HG02938 (cell line): ENCODE measurements at regions not wholly inside any gene's neighbourhood (a gene's known extent, or its start where the extent isn't known, plus 50 kb on each side); places are given as distances from the start of the nearest gene placed in this dataset.

ENCODE experiments used
- ATAC-seq: cut with Tn5 transposase; IDR thresholded peaks from one replicate; pipeline ENCODE4 v1.9.1; 2021; ENCODE audit warnings: mild to moderate bottlenecking, moderate library complexity; ENCODE audit not compliant: unreplicated experiment

GRCh38 chr7:116083796-116084195 lies 53.2 kb upstream of the TFEC start:
- no peak for ATAC-seq

GRCh38 chr7:116086547-116087045 lies 56.0 kb upstream of the TFEC start:
- no peak for ATAC-seq

- no peak for ATAC-seq
Measured at GRCh38 chr7:116087291-116087690, 56.7 kb upstream of the TFEC start.

- ATAC-seq: no peak
Measured at GRCh38 chr7:116087984-116088383, 57.4 kb upstream of the TFEC start.

- no peak for ATAC-seq
Measured at GRCh38 chr7:116089293-116089692, 58.7 kb upstream of the TFEC start.

GRCh38 chr7:116093516-116094301 lies 63.1 kb upstream of the TFEC start:
- no peak for ATAC-seq

- ATAC-seq: no peak
Measured at GRCh38 chr7:116095396-116095795, 64.8 kb upstream of the TFEC start.

GRCh38 chr7:116097365-116098009 lies 66.9 kb upstream of the TFEC start:
- ATAC-seq: no peak

GRCh38 chr7:116098175-116098574 lies 67.6 kb upstream of the TFEC start:
- no peak for ATAC-seq

- ATAC-seq: no peak
Measured at GRCh38 chr7:116100626-116101025, 70.1 kb upstream of the TFEC start.

- no peak for ATAC-seq
Measured at GRCh38 chr7:116101704-116102103, 71.1 kb upstream of the TFEC start.

GRCh38 chr7:116111475-116111874 lies 80.9 kb upstream of the TFEC start:
- no peak for ATAC-seq

- no peak for ATAC-seq
Measured at GRCh38 chr7:116113310-116113709, 82.7 kb upstream of the TFEC start.

GRCh38 chr7:116120839-116121238 lies 89.5 kb upstream of the TES start:
- no peak for ATAC-seq

- peak; percentile 80 for ATAC-seq
Measured at GRCh38 chr7:116122972-116123595, 87.3 kb upstream of the TES start.

- no peak for ATAC-seq
Measured at GRCh38 chr7:116128139-116128538, 82.2 kb upstream of the TES start.

GRCh38 chr7:116135306-116135705 lies 75.0 kb upstream of the TES start:
- no peak for ATAC-seq

GRCh38 chr7:116138202-116138801 lies 72.0 kb upstream of the TES start:
- ATAC-seq: peak; percentile 91

- ATAC-seq: no peak
Measured at GRCh38 chr7:116139007-116139406, 71.3 kb upstream of the TES start.

- no peak for ATAC-seq
Measured at GRCh38 chr7:116139807-116140206, 70.5 kb upstream of the TES start.

GRCh38 chr7:116142374-116142773 lies 68.0 kb upstream of the TES start:
- no peak for ATAC-seq
